ENCODE measurements at regions not wholly inside any gene's neighbourhood (a gene's known extent, or its start where the extent isn't known, plus 50 kb on each side); places are given as distances from the start of the nearest gene placed in this dataset.

DNA sequence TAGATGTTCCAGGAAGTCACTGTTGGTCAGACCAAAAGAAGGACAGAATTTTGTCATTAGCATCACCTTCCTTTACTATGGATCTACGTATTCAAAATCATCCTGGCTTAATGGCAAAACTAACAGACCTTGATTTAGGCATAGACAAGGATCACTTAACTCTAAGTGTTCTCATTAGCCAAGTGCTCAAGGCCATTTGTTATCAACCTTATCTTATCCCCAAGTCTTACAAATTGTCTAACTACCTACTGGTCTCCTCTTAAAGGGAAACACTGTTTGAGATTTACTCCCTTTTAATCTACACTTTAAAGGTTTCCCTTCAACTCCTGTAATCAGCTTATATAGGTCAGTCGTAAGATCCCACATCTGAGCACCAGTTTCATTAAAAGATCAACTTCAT lies 1197.5 kb upstream of the C9orf72 start:
- no peaks in the 10 kb centered on the region for H3K9me3 ChIP-seq (ENCODE audit: insufficient read depth, low read length)
- no peak overlapping the region for H3K9ac ChIP-seq (ENCODE audit: insufficient read length, low read depth)
- no peaks in the 10 kb centered on the region for H3K4me1 ChIP-seq (ENCODE audit: insufficient read depth, insufficient read length)
- DNase-seq (ENCODE audit: low read depth, low spot score): no peak
- no peaks in the 10 kb centered on the region for H3K27me3 ChIP-seq (ENCODE audit: insufficient read depth, insufficient read length)
- TF ChIP-seq SUZ12 (IDR thresholded peaks at IDR 0.05; ENCODE audit: extremely low read depth, insufficient read depth, insufficient read length): no peak
- TF ChIP-seq ZNF274 (IDR thresholded peaks at IDR 0.05; ENCODE audit: low read depth, low read length): no peak
- no peak for TF ChIP-seq YY1 (IDR thresholded peaks at IDR 0.05; ENCODE audit: insufficient read depth, insufficient read length)
- H3K4me3 ChIP-seq (ENCODE audit: insufficient read length, low read depth): no peak overlapping the region
- H3K36me3 ChIP-seq (ENCODE audit: insufficient read depth, insufficient read length, low read length): no peaks in the 10 kb centered on the region

DNA sequence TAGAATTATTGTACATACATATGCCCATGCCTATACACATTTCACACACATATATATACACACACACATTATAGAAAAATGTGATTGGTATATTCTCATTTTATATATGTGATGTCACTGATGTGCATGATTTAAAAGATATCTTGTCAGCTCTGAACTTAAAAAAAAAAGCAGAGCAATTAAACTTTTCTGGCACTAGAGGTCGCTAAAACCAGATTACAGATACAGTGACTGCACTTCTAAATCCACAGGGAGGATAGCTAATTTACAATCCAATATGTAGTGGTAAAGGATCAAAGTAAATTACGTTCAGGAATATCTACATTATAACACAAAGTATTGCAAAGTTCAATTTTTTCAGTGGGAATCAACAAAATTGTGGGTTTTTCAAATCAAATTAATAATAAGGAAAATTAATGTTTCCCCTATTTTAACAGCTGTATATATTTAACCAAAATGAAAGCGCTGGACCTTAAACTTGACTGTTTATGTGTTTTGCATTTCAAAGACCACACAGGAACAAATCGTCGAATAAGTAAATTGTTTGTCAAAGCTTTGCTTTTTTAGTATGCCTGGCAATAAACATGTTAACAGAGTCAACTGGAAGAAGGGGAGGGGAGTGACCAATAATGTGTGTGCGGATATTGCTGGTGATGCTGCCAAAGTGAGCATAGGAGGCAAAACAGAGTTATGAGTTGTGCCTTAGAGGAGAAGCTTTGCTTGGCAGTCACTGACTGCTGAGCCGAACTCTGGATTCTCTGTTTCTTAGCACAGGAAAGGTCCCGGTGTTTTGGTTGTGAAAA lies 1201.4 kb upstream of the C9orf72 start:
- DNase-seq (ENCODE audit: low read depth, low spot score): peak; percentile 20
- Histone ChIP-seq H3K4me1 (ENCODE audit: insufficient read depth, insufficient read length) (no peaks in the 10 kb centered on the region), H3K27me3 (ENCODE audit: insufficient read depth, insufficient read length) (no peaks in the 10 kb centered on the region), H3K9ac (ENCODE audit: insufficient read length, low read depth) (no peak overlapping the region), H3K9me3 (ENCODE audit: insufficient read depth, low read length) (no peaks in the 10 kb centered on the region), H3K4me3 (ENCODE audit: insufficient read length, low read depth) (no peak overlapping the region), H3K36me3 (ENCODE audit: insufficient read depth, insufficient read length, low read length) (no peaks in the 10 kb centered on the region)
- no peak for TF ChIP-seq ZNF274 (IDR thresholded peaks at IDR 0.05; ENCODE audit: low read depth, low read length)
- TF ChIP-seq SUZ12 (IDR thresholded peaks at IDR 0.05; ENCODE audit: extremely low read depth, insufficient read depth, insufficient read length): no peak
- no peak for TF ChIP-seq YY1 (IDR thresholded peaks at IDR 0.05; ENCODE audit: insufficient read depth, insufficient read length)

DNA sequence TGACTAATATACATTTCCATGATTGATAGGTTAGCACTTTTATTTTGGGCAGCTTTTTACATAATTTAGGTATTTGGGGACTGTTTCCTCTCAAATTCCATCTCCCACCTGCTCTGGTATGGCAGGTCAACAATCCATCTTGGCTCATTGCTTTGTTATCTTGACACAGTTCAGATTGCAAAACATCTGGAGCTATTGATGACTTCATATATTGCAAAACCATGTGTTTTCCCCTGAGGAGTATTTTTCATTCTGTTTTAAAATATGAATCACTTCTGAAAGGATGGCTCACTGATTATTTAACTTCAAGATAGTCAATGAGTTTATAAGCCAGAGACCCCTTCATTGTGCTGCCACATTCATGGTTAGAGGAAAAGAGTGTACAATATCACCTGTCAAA lies 1206.0 kb upstream of the C9orf72 start:
- no peak overlapping the region for H3K9ac ChIP-seq (ENCODE audit: insufficient read length, low read depth)
- DNase-seq (ENCODE audit: low read depth, low spot score): no peak
- no peaks in the 10 kb centered on the region for H3K36me3 ChIP-seq (ENCODE audit: insufficient read depth, insufficient read length, low read length)
- no peak overlapping the region for H3K4me3 ChIP-seq (ENCODE audit: insufficient read length, low read depth)
- H3K4me1 ChIP-seq (ENCODE audit: insufficient read depth, insufficient read length): no peaks in the 10 kb centered on the region
- H3K27me3 ChIP-seq (ENCODE audit: insufficient read depth, insufficient read length): no peaks in the 10 kb centered on the region
- TF ChIP-seq SUZ12 (IDR thresholded peaks at IDR 0.05; ENCODE audit: extremely low read depth, insufficient read depth, insufficient read length) (no peak), ZNF274 (IDR thresholded peaks at IDR 0.05; ENCODE audit: low read depth, low read length) (no peak), YY1 (IDR thresholded peaks at IDR 0.05; ENCODE audit: insufficient read depth, insufficient read length) (no peak)
- no peaks in the 10 kb centered on the region for H3K9me3 ChIP-seq (ENCODE audit: insufficient read depth, low read length)

DNA sequence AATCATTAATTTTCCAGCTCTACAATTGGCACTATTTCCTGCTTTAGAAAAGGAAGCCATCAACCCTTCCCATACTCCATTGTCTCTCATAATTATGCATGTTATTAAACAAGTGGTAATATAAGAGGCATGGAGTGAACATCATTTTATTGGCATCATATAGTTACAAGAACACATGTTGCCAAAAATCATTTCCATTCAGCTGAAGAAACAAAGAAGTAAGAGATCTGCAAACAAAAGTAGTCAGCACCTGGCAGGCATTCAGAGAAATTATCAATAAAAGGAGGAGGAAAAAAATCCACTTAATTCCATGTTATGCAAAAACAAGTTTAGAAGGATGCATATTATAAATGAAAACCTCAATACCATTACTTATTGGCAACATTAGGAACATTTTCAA lies 1208.2 kb upstream of the C9orf72 start:
- no peaks in the 10 kb centered on the region for H3K36me3 ChIP-seq (ENCODE audit: insufficient read depth, insufficient read length, low read length)
- TF ChIP-seq YY1 (IDR thresholded peaks at IDR 0.05; ENCODE audit: insufficient read depth, insufficient read length): no peak
- TF ChIP-seq SUZ12 (IDR thresholded peaks at IDR 0.05; ENCODE audit: extremely low read depth, insufficient read depth, insufficient read length): no peak
- no peak for TF ChIP-seq ZNF274 (IDR thresholded peaks at IDR 0.05; ENCODE audit: low read depth, low read length)
- no peaks in the 10 kb centered on the region for H3K27me3 ChIP-seq (ENCODE audit: insufficient read depth, insufficient read length)
- no peak for DNase-seq (ENCODE audit: low read depth, low spot score)
- no peak overlapping the region for H3K4me3 ChIP-seq (ENCODE audit: insufficient read length, low read depth)
- H3K4me1 ChIP-seq (ENCODE audit: insufficient read depth, insufficient read length): no peaks in the 10 kb centered on the region
- no peaks in the 10 kb centered on the region for H3K9me3 ChIP-seq (ENCODE audit: insufficient read depth, low read length)
- no peak overlapping the region for H3K9ac ChIP-seq (ENCODE audit: insufficient read length, low read depth)

DNA sequence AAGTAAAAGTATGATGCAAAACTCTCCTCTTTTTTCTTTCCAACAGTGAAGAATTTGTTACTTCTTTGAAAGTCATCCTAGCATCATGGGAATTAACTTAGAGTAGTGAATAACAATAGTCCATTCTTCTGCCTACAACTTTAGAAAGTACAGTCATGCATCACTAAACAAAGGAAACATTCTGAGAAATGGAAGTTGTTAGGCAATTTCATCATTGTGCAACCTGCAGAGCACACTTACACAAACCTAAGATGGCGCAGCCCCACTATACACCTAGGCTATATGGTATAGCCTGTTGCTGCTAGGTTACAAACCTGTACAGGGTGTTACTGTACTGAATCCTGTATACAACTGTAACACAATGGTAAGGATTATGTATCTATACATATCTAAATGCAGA lies 1209.3 kb upstream of the C9orf72 start:
- Histone ChIP-seq H3K36me3 (ENCODE audit: insufficient read depth, insufficient read length, low read length) (no peaks in the 10 kb centered on the region), H3K9me3 (ENCODE audit: insufficient read depth, low read length) (no peaks in the 10 kb centered on the region), H3K4me1 (ENCODE audit: insufficient read depth, insufficient read length) (no peaks in the 10 kb centered on the region), H3K27me3 (ENCODE audit: insufficient read depth, insufficient read length) (no peaks in the 10 kb centered on the region), H3K4me3 (ENCODE audit: insufficient read length, low read depth) (no peak overlapping the region), H3K9ac (ENCODE audit: insufficient read length, low read depth) (no peak overlapping the region)
- TF ChIP-seq YY1 (IDR thresholded peaks at IDR 0.05; ENCODE audit: insufficient read depth, insufficient read length) (no peak), ZNF274 (IDR thresholded peaks at IDR 0.05; ENCODE audit: low read depth, low read length) (no peak), SUZ12 (IDR thresholded peaks at IDR 0.05; ENCODE audit: extremely low read depth, insufficient read depth, insufficient read length) (no peak)
- no peak for DNase-seq (ENCODE audit: low read depth, low spot score)

DNA sequence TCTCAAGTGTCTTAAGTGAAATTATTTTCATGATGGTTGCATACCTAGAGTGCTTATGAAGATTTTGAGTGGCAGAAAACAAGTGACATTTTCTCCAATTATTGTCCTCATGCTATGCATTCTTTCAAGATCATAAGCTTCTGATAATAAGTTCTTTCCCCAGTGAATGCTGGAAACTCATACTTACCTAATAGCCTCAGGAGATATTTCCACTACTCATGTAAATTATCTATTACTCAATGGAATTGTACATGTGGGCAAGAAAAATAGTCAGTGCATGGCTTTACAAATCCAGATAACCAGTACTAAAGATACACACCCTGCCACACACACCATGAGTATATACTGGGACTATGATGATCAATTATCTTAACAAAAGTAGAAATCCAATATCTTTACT lies 1219.4 kb upstream of the C9orf72 start:
- Histone ChIP-seq H3K36me3 (ENCODE audit: insufficient read depth, insufficient read length, low read length) (no peaks in the 10 kb centered on the region), H3K9ac (ENCODE audit: insufficient read length, low read depth) (no peak overlapping the region), H3K9me3 (ENCODE audit: insufficient read depth, low read length) (no peaks in the 10 kb centered on the region), H3K4me1 (ENCODE audit: insufficient read depth, insufficient read length) (no peaks in the 10 kb centered on the region), H3K27me3 (ENCODE audit: insufficient read depth, insufficient read length) (no peaks in the 10 kb centered on the region), H3K4me3 (ENCODE audit: insufficient read length, low read depth) (no peak overlapping the region)
- TF ChIP-seq YY1 (IDR thresholded peaks at IDR 0.05; ENCODE audit: insufficient read depth, insufficient read length) (no peak), SUZ12 (IDR thresholded peaks at IDR 0.05; ENCODE audit: extremely low read depth, insufficient read depth, insufficient read length) (no peak), ZNF274 (IDR thresholded peaks at IDR 0.05; ENCODE audit: low read depth, low read length) (no peak)
- DNase-seq (ENCODE audit: low read depth, low spot score): no peak

DNA sequence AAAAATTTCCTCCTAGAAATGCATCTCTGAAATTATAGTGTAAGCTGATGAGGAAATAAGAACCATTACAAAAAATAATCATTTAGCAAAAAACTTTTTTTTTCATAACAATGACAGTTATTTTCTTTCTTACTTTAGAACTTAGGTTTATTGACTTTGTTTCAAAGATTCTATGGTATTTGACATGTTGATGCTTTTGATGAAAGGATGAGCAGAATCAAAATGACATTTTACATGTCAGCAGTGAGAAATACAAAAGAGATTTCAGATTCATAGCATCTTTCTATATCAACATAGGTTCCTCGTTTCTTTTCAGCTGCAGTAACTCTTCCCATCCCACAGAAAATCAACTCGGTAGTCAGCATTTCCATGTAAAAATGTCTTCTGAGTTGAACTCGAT lies 1226.6 kb upstream of the C9orf72 start:
- Histone ChIP-seq H3K4me1 (ENCODE audit: insufficient read depth, insufficient read length) (no peaks in the 10 kb centered on the region), H3K4me3 (ENCODE audit: insufficient read length, low read depth) (no peak overlapping the region), H3K27me3 (ENCODE audit: insufficient read depth, insufficient read length) (no peaks in the 10 kb centered on the region), H3K36me3 (ENCODE audit: insufficient read depth, insufficient read length, low read length) (no peaks in the 10 kb centered on the region), H3K9me3 (ENCODE audit: insufficient read depth, low read length) (no peaks in the 10 kb centered on the region), H3K9ac (ENCODE audit: insufficient read length, low read depth) (no peak overlapping the region)
- TF ChIP-seq YY1 (IDR thresholded peaks at IDR 0.05; ENCODE audit: insufficient read depth, insufficient read length) (no peak), SUZ12 (IDR thresholded peaks at IDR 0.05; ENCODE audit: extremely low read depth, insufficient read depth, insufficient read length) (no peak), ZNF274 (IDR thresholded peaks at IDR 0.05; ENCODE audit: low read depth, low read length) (no peak)
- DNase-seq (ENCODE audit: low read depth, low spot score): no peak

Measured in NT2/D1 (cell line).